Left lobe of liver (tissue), 2 donors: ENCODE measurements at regions not wholly inside any gene's neighbourhood (a gene's known extent, or its start where the extent isn't known, plus 50 kb on each side); places are given as distances from the start of the nearest gene placed in this dataset.

Experiments
- ATAC-seq: fragments of 200-7000 bp; cut with Tn5 transposase; one replicate; pipeline ENCODE4 v1.9.1; 2020; ENCODE audit warnings: mild to moderate bottlenecking, moderate library complexity
- DNase-seq: peaks from one replicate; pipeline ENCODE4 v3.0.0-alpha.2; 2020; ENCODE audit warnings: low spot score
- donor health status: DM: no; HTN: no; CAD: no; lungs with moderate emphysema.
- donor health status: DM: no; HTN: yes; CAD: no.

GRCh38 chr9:13513286-13513685, 233.8 kb upstream of the MPDZ start:
- ATAC-seq (no peak), DNase-seq (no peak)

GRCh38 chr9:13508681-13509080, 229.2 kb upstream of the MPDZ start:
- no peak for DNase-seq
- no peak for ATAC-seq

- ATAC-seq (no peak), DNase-seq (no peak)
Observed at GRCh38 chr9:13508086-13508485, 228.6 kb upstream of the MPDZ start.

DNA sequence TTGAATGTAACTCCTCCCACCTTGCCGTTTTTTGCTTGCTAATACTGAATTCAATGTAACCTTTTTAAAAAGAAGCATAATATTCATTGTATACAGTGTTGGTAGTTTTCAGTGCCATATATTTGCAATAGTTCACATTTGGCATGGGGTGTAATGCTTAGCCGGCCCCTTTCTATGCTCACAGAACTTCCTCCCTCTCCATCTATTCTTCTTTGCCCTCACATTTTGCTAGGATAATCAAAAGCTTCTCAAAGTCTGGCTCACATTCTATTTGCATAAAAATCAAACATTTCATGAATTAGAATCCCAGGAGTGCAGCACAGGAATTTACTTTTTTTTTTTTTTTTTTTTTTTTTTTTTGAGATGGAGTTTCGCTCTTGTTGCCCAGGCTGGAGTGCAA, 226.3 kb upstream of the MPDZ start:
- ATAC-seq, result no peak
- no peak for DNase-seq

DNA sequence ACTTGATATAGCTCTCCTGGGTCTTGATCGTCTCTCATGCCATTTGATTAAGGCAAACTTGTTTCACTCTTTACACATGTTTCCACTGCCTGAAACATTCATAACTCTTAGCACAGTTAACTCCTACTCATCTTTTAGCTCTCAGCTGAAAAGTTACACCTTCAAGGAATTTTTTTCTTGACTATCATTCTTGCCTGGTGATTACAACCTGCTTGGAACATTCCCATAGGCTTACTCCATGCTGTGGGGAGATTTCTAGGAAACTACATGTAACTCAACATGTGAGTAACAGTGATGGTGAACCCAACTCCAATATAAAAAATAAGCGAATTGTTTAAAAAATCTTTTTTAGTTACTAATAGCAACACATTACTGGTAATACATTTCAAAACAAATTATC, 224.1 kb upstream of the MPDZ start:
- ATAC-seq, result no peak

DNA sequence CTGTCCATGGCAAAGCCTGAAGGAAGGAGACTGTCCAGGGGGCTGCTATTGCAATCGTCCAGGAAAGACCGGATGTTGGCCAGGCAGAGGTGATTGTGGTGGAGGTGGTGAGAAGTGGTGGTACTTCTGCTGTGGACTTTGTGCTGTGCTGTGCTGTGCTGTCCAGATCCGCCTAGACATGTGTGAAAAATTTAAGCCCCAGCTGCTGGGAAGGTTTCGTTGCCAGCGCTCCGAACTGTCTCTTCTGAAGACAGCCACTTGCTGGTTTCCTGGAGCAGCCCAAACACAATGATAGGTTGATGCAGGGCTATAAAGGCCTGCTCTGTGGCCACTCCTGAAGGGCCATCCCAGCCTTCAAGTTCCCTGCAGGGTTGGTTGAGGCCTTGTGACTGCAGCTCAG, 223.0 kb upstream of the MPDZ start:
- ATAC-seq (no peak), DNase-seq (no peak)

More for the DNA sequence above, 224.1 kb upstream of the MPDZ start:
- no peak for DNase-seq

- ATAC-seq (no peak), DNase-seq (no peak)
Observed at GRCh38 chr9:13501018-13501417, 221.5 kb upstream of the MPDZ start.

GRCh38 chr9:13500034-13500433, 220.5 kb upstream of the MPDZ start:
- ATAC-seq, result no peak
- no peak for DNase-seq

- ATAC-seq (no peak), DNase-seq (no peak)
Observed at GRCh38 chr9:13493697-13494096, 214.2 kb upstream of the MPDZ start.

GRCh38 chr9:13491493-13492424, 212.3 kb upstream of the MPDZ start:
- ATAC-seq, result no peak
- DNase-seq, result no peak

DNA sequence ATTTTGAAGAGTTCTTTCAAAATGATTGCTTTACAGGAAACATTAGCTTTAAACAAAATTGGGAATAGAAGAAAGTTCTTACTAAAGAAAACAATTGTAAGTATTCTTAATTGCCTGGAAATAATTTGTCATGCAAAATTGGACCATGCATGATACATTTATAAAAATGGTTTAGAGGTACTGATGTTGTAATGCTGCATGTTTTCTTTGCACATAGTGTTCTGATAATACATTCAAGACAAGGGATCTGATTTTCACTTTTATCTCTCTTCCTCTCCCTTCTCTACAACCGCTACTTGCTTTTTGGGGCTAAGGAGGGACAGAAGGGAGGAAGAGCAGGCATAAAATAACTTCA, 211.6 kb upstream of the MPDZ start:
- no peak for ATAC-seq
- no peak for DNase-seq

GRCh38 chr9:13487936-13488335, 208.4 kb upstream of the MPDZ start:
- DNase-seq (no peak), ATAC-seq (no peak)

DNA sequence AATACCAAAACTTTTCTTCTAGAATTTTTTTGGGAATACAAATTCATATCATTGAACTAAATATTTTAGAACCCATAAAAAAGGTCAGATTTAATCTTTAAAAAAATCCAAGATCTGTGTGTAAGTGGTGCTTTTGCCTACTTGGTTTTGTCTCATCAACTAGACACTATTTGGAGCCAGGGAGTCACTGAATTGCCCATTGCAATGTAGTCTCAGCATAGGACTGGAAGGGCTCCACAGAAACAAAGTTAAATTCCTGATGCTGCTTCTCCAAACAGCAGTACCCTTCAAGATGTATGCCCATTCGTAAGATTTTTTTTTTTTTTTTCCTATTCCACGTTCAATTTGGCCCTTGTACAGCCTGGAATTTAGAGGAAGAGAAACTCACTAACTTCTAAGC, 208.0 kb upstream of the MPDZ start:
- DNase-seq (no peak), ATAC-seq (no peak)

- no peak for ATAC-seq
Observed at GRCh38 chr9:13487071-13487470, 207.6 kb upstream of the MPDZ start.

DNA sequence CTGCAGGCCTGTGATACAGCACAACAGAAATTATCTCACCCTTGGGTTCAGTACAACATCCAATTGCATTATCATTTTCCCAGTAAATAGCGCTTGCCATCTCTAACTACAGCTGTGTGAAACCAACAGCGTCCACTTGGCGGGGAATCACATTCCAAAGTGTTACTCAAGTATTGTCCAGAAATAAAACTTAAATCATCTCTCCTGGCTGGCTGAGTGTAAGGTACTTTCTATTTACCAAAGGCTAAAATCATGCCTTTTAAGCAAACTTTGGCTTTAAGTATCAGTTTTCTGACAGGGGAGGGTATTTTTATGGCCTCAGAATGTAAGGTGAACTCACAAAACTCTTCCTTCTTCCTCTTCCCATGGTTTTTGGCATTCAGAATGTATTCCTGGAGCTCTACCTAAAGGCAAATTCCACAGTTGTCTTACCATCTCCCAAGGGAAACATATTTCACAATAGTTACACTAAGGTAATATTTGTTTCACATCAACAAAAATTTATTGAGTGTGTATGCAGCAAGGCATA, 205.6 kb upstream of the MPDZ start:
- no peak for DNase-seq
- no peak for ATAC-seq

More at GRCh38 chr9:13487071-13487470, 207.6 kb upstream of the MPDZ start:
- DNase-seq, result no peak

DNA sequence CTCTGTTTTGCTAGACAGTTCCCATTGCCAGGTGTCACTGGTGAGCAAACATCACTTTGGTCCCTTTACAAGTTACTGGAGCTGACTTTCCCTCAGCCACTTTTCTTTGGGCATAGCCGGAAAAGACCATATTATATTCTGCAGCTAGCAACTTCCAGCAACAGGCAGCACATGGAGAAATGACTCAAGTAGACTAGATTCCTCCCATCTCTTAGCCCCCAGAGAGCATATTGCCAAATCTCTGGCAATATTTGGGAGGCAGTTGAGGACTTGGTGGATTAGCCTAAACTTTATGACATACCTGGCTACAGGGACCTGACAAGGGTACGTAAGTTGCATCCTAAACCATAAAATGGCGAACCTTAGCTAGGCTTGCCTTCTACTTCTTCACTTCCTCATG, 204.7 kb upstream of the MPDZ start:
- ATAC-seq (no peak), DNase-seq (no peak)

- no peak for ATAC-seq
- no peak for DNase-seq
Observed at GRCh38 chr9:13481274-13481673, 201.8 kb upstream of the MPDZ start.

GRCh38 chr9:13480693-13481092, 201.2 kb upstream of the MPDZ start:
- DNase-seq (no peak), ATAC-seq (no peak)

DNA sequence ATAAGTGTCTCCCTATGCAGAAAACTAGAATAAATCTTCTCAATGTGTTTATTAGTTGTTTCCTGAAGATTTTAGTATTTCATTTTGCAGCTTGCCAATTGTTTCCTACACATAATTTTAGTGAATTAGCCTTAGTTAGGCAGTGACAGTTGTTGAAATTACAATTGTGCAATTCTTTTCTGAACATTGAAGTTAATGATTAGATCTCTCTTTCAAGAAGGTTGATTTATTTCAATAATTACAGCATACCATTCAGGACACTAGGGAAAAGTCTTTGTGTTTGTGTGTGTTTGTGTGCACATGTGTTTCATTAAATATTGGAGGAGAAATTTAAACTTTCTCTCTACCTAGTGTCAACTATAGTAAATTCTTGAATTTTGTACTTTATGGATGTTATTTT, 199.6 kb upstream of the MPDZ start:
- ATAC-seq (no peak), DNase-seq (no peak)

DNA sequence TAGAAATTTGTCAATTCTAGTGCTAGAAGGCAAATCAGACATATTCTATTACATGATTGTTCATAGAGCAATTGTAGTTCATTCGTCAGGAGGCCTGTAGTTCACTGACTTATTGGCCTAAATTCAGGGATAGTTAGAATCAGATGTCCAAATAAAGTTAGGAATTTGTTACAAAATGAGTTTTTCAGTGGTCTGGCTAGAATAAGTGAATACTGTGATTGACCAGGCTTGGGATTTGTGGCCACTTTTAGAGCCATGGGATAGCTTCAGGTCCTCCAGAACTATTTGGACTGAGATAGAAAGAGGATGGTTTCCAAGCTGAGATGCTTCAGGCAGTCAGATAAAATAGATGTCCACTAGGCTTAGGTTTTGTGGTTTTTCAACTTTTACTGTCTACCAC, 199.1 kb upstream of the MPDZ start:
- ATAC-seq, result no peak
- DNase-seq, result no peak

DNA sequence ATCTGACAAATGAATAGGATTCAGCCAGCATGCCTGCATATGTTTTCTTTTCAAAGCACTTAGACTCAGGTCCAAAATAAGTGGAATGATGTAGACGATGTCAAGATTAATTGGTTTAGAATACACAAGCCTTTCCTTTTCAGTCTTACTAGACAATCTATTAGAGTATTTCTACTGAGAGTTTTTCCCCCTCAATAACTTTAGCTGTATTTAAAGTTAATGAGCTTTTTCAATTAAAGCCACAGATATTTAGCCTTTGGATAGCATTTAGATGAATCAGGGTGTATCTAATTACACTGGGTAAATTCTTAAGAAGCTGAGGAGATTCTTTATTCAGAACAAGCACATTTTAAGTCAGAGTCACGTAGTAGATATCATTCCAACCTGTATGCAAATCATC, 198.7 kb upstream of the MPDZ start:
- no peak for DNase-seq
- ATAC-seq, result no peak

DNA sequence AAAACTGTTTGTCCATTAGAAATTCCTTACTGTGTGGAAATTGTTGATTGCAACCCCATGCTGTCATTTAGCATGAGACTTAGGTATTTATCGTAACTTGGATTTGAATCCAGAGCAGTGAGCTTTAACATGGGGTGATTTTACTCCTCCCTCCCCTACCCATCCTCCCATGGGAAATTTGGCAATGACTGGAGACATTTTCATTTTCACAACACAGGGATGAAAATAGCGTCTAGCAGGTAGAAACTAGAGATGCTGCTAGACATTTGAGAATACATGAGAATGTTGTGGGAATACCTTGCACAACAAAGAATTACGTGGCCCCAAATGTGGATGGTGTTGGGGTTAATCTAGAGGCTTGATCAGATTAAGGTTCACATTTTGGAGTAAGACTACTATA, 191.3 kb upstream of the MPDZ start:
- DNase-seq (no peak), ATAC-seq (no peak)

DNA sequence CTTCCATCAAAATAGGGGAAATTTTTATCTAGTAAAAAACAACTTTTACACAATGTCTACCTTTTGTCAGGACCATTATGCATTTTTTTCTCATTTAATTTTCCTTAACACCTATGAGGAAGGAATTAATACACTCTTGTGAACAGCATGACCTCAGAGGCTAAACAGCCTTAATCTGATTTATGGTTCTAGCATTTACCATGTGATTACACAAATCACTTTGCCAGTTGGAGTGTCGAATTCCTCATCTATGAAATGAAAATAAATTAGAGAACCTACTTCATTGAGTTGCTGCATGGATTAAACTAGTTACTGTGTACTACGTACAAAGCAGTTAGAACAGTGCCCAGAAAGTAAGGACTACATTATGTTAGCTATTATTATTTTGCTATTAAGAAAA, 187.7 kb upstream of the MPDZ start:
- ATAC-seq (no peak), DNase-seq (no peak)
